HFF-Myc (cell line): ENCODE measurements at regions not wholly inside any gene's neighbourhood (a gene's known extent, or its start where the extent isn't known, plus 50 kb on each side); places are given as distances from the start of the nearest gene placed in this dataset.
"Not testable (repeated sequence)": the region's sequence is repeated elsewhere in the genome, so short reads cannot be mapped to it uniquely, and the experiment has no call there.

ENCODE experiments used
- DNase-seq: peaks from one replicate; pipeline ENCODE4 v3.0.0-alpha.2; 2011; ENCODE audit warnings: low read depth; ENCODE audit errors: extremely low read depth
- H3K4me3 ChIP-seq: replicated peaks from 2 replicates; pipeline ENCODE4 v1.5.1; 2011; ENCODE audit warnings: low read depth, mild to moderate bottlenecking, control low read depth, low read length
- CTCF ChIP-seq: IDR thresholded peaks from 2 replicates; pipeline ENCODE4 v1.5.1; 2012; ENCODE audit warnings: mild to moderate bottlenecking, low read depth, low read length, control low read depth; ENCODE audit errors: missing control alignments

DNA sequence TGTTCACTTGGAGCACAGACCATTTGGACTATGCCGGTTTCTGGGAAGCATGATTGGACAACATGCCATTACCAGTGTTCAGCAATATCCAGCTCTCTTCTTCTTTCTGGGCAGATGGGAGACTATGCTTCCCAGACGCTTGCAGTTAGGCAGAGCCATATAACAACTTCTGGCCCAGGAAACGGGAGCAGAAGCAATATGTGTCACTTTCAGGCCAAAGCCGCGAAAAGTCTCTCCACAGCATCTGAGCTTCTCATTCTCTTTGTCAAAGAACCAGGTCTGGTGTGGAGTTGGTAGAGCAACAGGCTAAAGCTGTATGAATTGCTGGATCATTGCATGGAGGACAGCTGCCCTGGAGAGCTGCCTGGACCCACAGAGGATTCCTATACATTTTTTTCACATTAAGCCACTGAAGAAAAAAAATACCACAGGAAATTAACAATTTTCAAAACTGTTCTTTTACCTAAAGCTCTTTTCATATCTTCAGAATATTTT is 131.4 kb upstream of the FRG1 start:
- no peak for TF ChIP-seq CTCF
- no peak overlapping the region for H3K4me3 ChIP-seq
- no peak for DNase-seq

DNA sequence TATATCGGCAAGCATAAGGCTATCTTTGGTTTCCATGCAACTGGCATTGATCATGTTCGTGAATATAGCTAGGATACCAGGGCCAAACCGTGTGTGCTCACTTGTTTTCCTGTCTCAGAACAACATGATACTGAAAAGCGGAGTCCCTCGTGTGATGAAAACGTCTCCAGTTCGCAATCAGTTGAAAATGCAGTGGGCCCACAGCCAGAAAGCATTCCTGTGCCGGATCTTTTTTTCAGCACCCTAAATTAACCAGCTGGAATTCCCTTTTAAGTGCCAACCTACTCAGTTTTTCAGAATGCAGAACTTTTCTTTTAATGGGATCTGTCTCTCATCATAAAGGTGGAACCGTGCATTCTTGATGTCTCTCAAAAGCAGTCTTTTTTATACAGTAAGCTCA is 130.8 kb upstream of the FRG1 start:
- H3K4me3 ChIP-seq: no peak overlapping the region
- TF ChIP-seq CTCF: no peak
- DNase-seq: no peak

DNA sequence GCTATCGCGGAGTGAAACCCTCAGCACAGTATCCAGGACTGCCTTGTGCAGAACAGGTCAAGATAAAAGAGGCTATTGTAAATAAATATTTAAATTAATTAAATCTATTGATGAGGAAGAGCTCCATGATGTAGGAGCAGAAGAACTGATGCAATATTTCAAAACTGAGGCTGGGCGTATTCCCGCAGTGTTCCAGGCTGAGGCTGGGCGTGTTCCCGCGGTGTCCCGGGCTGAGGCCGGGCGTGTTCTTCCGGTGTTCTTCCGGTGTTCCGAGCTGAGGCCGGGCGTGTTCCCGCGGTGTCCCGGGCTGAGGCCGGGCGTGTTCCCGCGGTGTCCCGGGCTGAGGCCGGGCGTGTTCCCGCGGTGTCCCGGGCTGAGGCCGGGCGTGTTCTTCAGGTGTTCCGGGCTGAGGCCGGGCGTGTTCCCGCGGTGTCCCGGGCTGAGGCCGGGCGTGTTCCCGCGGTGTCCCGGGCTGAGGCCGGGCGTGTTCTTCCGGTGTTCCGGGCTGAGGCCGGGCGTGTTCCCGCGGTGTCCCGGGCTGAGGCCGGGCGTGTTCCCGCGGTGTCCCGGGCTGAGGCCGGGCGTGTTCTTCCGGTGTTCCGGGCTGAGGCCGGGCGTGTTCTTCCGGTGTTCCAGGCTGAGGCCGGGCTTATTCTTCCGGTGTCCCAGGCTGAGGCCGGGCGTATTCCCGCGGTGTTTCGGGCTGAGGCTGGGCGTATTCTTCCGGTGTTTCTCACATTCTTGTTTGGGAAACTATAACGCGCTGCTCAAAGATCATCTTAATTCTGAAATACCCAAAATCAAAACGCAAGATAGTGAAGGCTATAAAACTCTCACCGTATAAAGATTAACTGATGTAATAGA is 130.1 kb upstream of the FRG1 start:
- H3K4me3 ChIP-seq: not testable (repeated sequence)

GRCh38 chr4:189815404-189816192 is 125.1 kb upstream of the FRG1 start:
- no peak for TF ChIP-seq CTCF
- no peak for DNase-seq
- H3K4me3 ChIP-seq: no peak overlapping the region

More for the DNA sequence above, 130.1 kb upstream of the FRG1 start:
- not testable (repeated sequence) for DNase-seq

DNA sequence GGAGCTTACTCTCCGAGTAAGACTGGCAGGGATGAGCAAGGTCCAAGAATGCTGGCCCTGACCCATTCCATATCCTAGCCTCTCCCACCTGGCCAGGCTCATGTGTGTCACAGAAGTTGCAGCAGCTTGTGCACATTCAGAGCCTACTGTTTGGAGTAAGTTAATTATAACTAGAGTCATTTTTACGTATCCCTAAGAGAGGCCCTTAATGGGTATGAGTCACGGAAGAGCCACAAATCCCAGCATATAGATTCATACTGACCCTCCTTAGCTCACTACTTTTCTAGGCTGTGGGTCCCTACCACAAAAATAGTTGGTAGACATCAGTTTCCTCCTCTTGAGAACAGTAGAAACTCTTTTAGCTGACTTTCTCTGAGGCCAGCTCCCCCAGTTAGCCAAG is 118.3 kb upstream of the FRG1 start:
- no peak for DNase-seq
- no peak overlapping the region for H3K4me3 ChIP-seq
- TF ChIP-seq CTCF: no peak

DNA sequence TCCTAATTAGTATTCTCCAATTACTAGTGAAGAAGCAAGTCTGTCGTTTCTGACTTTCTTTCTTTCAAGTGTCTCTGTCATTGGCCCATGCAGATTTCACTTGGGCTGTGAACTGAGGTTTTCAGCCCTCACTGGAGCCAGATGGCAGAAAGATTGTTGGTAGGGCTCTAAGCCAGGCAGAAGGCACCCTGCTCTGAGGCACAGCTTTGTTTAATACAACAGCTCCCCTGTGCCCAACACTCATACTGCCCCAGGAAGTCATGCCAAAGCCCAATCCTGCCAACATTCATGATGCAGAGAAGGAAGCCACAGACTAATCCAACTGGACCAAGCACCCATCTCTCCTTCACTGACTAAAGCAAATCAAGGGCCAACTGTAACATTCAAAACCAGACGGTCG is 117.1 kb upstream of the FRG1 start:
- DNase-seq: no peak
- TF ChIP-seq CTCF: no peak
- no peak overlapping the region for H3K4me3 ChIP-seq

GRCh38 chr4:189825466-189825865 is 115.2 kb upstream of the FRG1 start:
- DNase-seq: no peak
- H3K4me3 ChIP-seq: no peak overlapping the region
- no peak for TF ChIP-seq CTCF
